SK-N-SH (cell line): ENCODE measurements at regions not wholly inside any gene's neighbourhood (a gene's known extent, or its start where the extent isn't known, plus 50 kb on each side); places are given as distances from the start of the nearest gene placed in this dataset.

ENCODE experiments used
- CHD2 ChIP-seq: fragments of 150-350 bp; IDR thresholded peaks from 2 replicates; pipeline ENCODE4 v1.6.1; 2018; ENCODE audit warnings: low read length; ENCODE audit not compliant: partially characterized antibody
- CTCF ChIP-seq: fragments of 200-600 bp; sonication (generic); IDR thresholded peaks from 2 replicates; pipeline ENCODE4 v1.6.1; 2017; ENCODE audit warnings: antibody characterized with exemption, mild to moderate bottlenecking, moderate library complexity
- EP300 ChIP-seq, 2 experiments: IDR thresholded peaks; 2 replicates each; pipeline versions ENCODE4 v1.4.0 to v1.6.1; 2012; ENCODE audit warnings: borderline replicate concordance in 1 of 2, low read depth in 1 of 2, low read length in 1 of 2
- EZH2phosphoT487 ChIP-seq: fragments of 200-600 bp; sonication (generic); IDR thresholded peaks from 2 replicates; pipeline ENCODE4 v1.6.1; 2017; ENCODE audit warnings: low read depth, mixed run types, mild to moderate bottlenecking, antibody characterized with exemption, moderate library complexity, borderline replicate concordance
- FOXJ3 ChIP-seq: sonication (generic); formaldehyde crosslinking; IDR thresholded peaks from 2 replicates; pipeline ENCODE4 v1.5.1; 2020; ENCODE audit warnings: mild to moderate bottlenecking, missing genetic modification reagents
- GABPA ChIP-seq: IDR thresholded peaks from 2 replicates; pipeline ENCODE4 v1.4.0; 2012; ENCODE audit warnings: low read depth, mild to moderate bottlenecking

GRCh38 chr5:145230781-145231180 is 604.4 kb downstream of the PRELID2 start:
- no peak for TF ChIP-seq EZH2phosphoT487
- TF ChIP-seq CHD2 = no peak
- no peak for TF ChIP-seq CTCF
- no peak for TF ChIP-seq FOXJ3
- TF ChIP-seq GABPA = no peak
- TF ChIP-seq EP300 (IDR thresholded peaks at IDR 0.05; ENCODE audit: borderline replicate concordance in 1 of 2, low read depth in 1 of 2, low read length in 1 of 2) = no peak
